ENCODE measurements at regions not wholly inside any gene's neighbourhood (a gene's known extent, or its start where the extent isn't known, plus 50 kb on each side); places are given as distances from the start of the nearest gene placed in this dataset.

- Mint-ChIP-seq H3K27ac (no peak overlapping the region), H3K4me3 (no peak overlapping the region), H3K36me3 (ENCODE audit: low read depth) (no peaks in the 10 kb centered on the region), H3K27me3 (ENCODE audit: insufficient read depth, low read depth, poor library complexity) (peaks cover 2% of the 10 kb centered on the region), H3K4me1 (peaks cover 4% of the 10 kb centered on the region; the same call in 2 of the 3 replicates), H3K9me3 (no peaks in the 10 kb centered on the region)
- H3K4me3 ChIP-seq, result no peak overlapping the region
- no peak overlapping the region for H3K27ac ChIP-seq (ENCODE audit: low read depth)
- no peak for ATAC-seq
- TF ChIP-seq EZH2 (IDR thresholded peaks at IDR 0.05; ENCODE audit: low read depth, unreplicated experiment) (no peak), NANOG (IDR thresholded peaks at IDR 0.05; ENCODE audit: borderline replicate concordance) (no peak), ZNF114 (CRISPR knock-in tag; IDR thresholded peaks at IDR 0.05) (no peak), ZNF331 (CRISPR knock-in tag; IDR thresholded peaks at IDR 0.05; ENCODE audit: low read depth) (no peak), ZNF462 (CRISPR knock-in tag; IDR thresholded peaks at IDR 0.05) (no peak), STAT1 (IDR thresholded peaks at IDR 0.05; ENCODE audit: unreplicated experiment) (no peak), POLR2AphosphoS5 (IDR thresholded peaks at IDR 0.05; ENCODE audit: low read depth) (no peak), CREB1 (CRISPR knock-in tag; IDR thresholded peaks at IDR 0.05; ENCODE audit: low read depth) (no peak), EZH2phosphoT487 (IDR thresholded peaks at IDR 0.05; ENCODE audit: unreplicated experiment) (no peak), JUNB (IDR thresholded peaks at IDR 0.05; ENCODE audit: unreplicated experiment) (no peak)
- TF ChIP-seq, protein P1, sequence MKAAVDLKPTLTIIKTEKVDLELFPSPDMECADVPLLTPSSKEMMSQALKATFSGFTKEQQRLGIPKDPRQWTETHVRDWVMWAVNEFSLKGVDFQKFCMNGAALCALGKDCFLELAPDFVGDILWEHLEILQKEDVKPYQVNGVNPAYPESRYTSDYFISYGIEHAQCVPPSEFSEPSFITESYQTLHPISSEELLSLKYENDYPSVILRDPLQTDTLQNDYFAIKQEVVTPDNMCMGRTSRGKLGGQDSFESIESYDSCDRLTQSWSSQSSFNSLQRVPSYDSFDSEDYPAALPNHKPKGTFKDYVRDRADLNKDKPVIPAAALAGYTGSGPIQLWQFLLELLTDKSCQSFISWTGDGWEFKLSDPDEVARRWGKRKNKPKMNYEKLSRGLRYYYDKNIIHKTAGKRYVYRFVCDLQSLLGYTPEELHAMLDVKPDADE (IDR thresholded peaks at IDR 0.05), result no peak
- TF ChIP-seq, protein P2, sequence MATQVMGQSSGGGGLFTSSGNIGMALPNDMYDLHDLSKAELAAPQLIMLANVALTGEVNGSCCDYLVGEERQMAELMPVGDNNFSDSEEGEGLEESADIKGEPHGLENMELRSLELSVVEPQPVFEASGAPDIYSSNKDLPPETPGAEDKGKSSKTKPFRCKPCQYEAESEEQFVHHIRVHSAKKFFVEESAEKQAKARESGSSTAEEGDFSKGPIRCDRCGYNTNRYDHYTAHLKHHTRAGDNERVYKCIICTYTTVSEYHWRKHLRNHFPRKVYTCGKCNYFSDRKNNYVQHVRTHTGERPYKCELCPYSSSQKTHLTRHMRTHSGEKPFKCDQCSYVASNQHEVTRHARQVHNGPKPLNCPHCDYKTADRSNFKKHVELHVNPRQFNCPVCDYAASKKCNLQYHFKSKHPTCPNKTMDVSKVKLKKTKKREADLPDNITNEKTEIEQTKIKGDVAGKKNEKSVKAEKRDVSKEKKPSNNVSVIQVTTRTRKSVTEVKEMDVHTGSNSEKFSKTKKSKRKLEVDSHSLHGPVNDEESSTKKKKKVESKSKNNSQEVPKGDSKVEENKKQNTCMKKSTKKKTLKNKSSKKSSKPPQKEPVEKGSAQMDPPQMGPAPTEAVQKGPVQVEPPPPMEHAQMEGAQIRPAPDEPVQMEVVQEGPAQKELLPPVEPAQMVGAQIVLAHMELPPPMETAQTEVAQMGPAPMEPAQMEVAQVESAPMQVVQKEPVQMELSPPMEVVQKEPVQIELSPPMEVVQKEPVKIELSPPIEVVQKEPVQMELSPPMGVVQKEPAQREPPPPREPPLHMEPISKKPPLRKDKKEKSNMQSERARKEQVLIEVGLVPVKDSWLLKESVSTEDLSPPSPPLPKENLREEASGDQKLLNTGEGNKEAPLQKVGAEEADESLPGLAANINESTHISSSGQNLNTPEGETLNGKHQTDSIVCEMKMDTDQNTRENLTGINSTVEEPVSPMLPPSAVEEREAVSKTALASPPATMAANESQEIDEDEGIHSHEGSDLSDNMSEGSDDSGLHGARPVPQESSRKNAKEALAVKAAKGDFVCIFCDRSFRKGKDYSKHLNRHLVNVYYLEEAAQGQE (IDR thresholded peaks at IDR 0.05; ENCODE audit: unreplicated experiment), result no peak
- TF ChIP-seq, protein P3, sequence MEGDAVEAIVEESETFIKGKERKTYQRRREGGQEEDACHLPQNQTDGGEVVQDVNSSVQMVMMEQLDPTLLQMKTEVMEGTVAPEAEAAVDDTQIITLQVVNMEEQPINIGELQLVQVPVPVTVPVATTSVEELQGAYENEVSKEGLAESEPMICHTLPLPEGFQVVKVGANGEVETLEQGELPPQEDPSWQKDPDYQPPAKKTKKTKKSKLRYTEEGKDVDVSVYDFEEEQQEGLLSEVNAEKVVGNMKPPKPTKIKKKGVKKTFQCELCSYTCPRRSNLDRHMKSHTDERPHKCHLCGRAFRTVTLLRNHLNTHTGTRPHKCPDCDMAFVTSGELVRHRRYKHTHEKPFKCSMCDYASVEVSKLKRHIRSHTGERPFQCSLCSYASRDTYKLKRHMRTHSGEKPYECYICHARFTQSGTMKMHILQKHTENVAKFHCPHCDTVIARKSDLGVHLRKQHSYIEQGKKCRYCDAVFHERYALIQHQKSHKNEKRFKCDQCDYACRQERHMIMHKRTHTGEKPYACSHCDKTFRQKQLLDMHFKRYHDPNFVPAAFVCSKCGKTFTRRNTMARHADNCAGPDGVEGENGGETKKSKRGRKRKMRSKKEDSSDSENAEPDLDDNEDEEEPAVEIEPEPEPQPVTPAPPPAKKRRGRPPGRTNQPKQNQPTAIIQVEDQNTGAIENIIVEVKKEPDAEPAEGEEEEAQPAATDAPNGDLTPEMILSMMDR (conservative IDR thresholded peaks at IDR 0.05; ENCODE audit: low read depth in 2 of 2), result no peak
- H2AFZ ChIP-seq, result no peak overlapping the region
- H3K4me2 ChIP-seq, result no peak overlapping the region
- no peak for DNase-seq (ENCODE audit: low spot score)
- no peaks in the 10 kb centered on the region for H4K20me1 ChIP-seq (replicated peaks; ENCODE audit: insufficient read depth)
- no peaks in the 10 kb centered on the region for H3K36me3 ChIP-seq (ENCODE audit: insufficient read depth)
- peaks cover 6% of the 10 kb centered on the region; the same call in 1 of the 2 replicates for H3K9me2 ChIP-seq (ENCODE audit: insufficient read depth)
- H3F3A ChIP-seq (replicated peaks; ENCODE audit: low read depth), result no peaks in the 10 kb centered on the region
- H3K27me3 ChIP-seq (ENCODE audit: insufficient read depth), result no peaks in the 10 kb centered on the region
- H3K79me2 ChIP-seq (replicated peaks; ENCODE audit: insufficient read depth), result no peaks in the 10 kb centered on the region
- no peaks in the 10 kb centered on the region for H3K4me1 ChIP-seq (ENCODE audit: insufficient read depth)
These were observed 288.6 kb downstream of the BAMBI start for GRCh38 chr10:28965937-28966336.

Data from GM23338 (cell line).